NT2/D1 (cell line): ENCODE measurements at regions not wholly inside any gene's neighbourhood (a gene's known extent, or its start where the extent isn't known, plus 50 kb on each side); places are given as distances from the start of the nearest gene placed in this dataset.

Experiments
- YY1 ChIP-seq: IDR thresholded peaks from 2 replicates; pipeline ENCODE4 v1.6.1; 2011; ENCODE audit not compliant: insufficient read length, insufficient read depth
- ZNF274 ChIP-seq: IDR thresholded peaks from 2 replicates; pipeline ENCODE4 v1.6.1; 2011; ENCODE audit warnings: mild to moderate bottlenecking, low read depth, low read length

GRCh38 chr18:60064271-60064670, 164.5 kb downstream of the PMAIP1 start:
- TF ChIP-seq YY1 = no peak
- TF ChIP-seq ZNF274 = no peak
